ENCODE measurements at regions not wholly inside any gene's neighbourhood (a gene's known extent, or its start where the extent isn't known, plus 50 kb on each side); places are given as distances from the start of the nearest gene placed in this dataset.
"Not testable (repeated sequence)": the region's sequence is repeated elsewhere in the genome, so short reads cannot be mapped to it uniquely, and the experiment has no call there.

GRCh38 chr13:52565324-52565723, 76.9 kb upstream of the HNRNPA1L2 start:
- not testable (repeated sequence) for DNase-seq

- DNase-seq = peak; percentile 91
Observed at GRCh38 chr13:52569904-52570602, 72.2 kb upstream of the HNRNPA1L2 start.

- DNase-seq = not testable (repeated sequence)
Observed at GRCh38 chr13:52571163-52571562, 71.1 kb upstream of the HNRNPA1L2 start.

- not testable (repeated sequence) for DNase-seq
Observed at GRCh38 chr13:52582962-52583361, 59.3 kb upstream of the HNRNPA1L2 start.
